ENCODE measurements at regions not wholly inside any gene's neighbourhood (a gene's known extent, or its start where the extent isn't known, plus 50 kb on each side); places are given as distances from the start of the nearest gene placed in this dataset.

GRCh38 chr2:16228471-16228870, 288.1 kb downstream of the MYCN start (continued):
- TF ChIP-seq ZNF704 (tag by site-specific recombination; IDR thresholded peaks at IDR 0.05) (no peak), HOXC10 (CRISPR knock-in tag; IDR thresholded peaks at IDR 0.05) (no peak), PRDM4 (tag by site-specific recombination; IDR thresholded peaks at IDR 0.05) (no peak), ZNF433 (tag by site-specific recombination; IDR thresholded peaks at IDR 0.05; ENCODE audit: low read depth) (no peak), REPIN1 (tag by site-specific recombination; IDR thresholded peaks at IDR 0.05; ENCODE audit: low read depth) (no peak)

GRCh38 chr2:16227811-16228462, 287.6 kb downstream of the MYCN start:
- TF ChIP-seq ZNF791 (tag by site-specific recombination; IDR thresholded peaks at IDR 0.05) (no peak), ZFP69B (tag by site-specific recombination; IDR thresholded peaks at IDR 0.05) (no peak), ZNF24 (tag by site-specific recombination; IDR thresholded peaks at IDR 0.05) (no peak), ZNF664 (tag by site-specific recombination; IDR thresholded peaks at IDR 0.05) (no peak), ZNF335 (tag by site-specific recombination; conservative IDR thresholded peaks at IDR 0.05) (no peak), ZBTB26 (tag by site-specific recombination; optimal IDR thresholded peaks at IDR 0.05) (no peak), SALL2 (tag by site-specific recombination; IDR thresholded peaks at IDR 0.05; ENCODE audit: borderline replicate concordance) (no peak)

GRCh38 chr2:16226943-16227664, 286.8 kb downstream of the MYCN start:
- ChIA-PET POLR2A (no interaction called here), CTCF (no interaction called here)
- no peaks in the 10 kb centered on the region for H3K36me3 ChIP-seq (ENCODE audit: control insufficient read depth in 2 of 2, insufficient read depth in 1 of 2, low read length in 2 of 2)
- TF ChIP-seq ZNF513 (tag by site-specific recombination; IDR thresholded peaks at IDR 0.05) (no peak), KLF9 (tag by site-specific recombination; IDR thresholded peaks at IDR 0.05; ENCODE audit: low read depth) (no peak), ZNF211 (tag by site-specific recombination; IDR thresholded peaks at IDR 0.05; ENCODE audit: low read depth) (no peak), ZNF354C (tag by site-specific recombination; IDR thresholded peaks at IDR 0.05; ENCODE audit: borderline replicate concordance, low read depth) (no peak)
- H3K27ac ChIP-seq (ENCODE audit: extremely low read depth, low read depth, low read length) = no peak overlapping the region
- no peaks in the 10 kb centered on the region for H3K9me3 ChIP-seq (ENCODE audit: control insufficient read depth, insufficient read depth, low read depth, low read length)
- no peak overlapping the region for H3K4me3 ChIP-seq (ENCODE audit: low read depth, low read length)
- H3K4me1 ChIP-seq (ENCODE audit: control insufficient read depth, insufficient read depth, low read length) = no peaks in the 10 kb centered on the region

More at GRCh38 chr2:16227811-16228462, 287.6 kb downstream of the MYCN start:
- H3K36me3 ChIP-seq (ENCODE audit: control insufficient read depth in 2 of 2, insufficient read depth in 1 of 2, low read length in 2 of 2) = no peaks in the 10 kb centered on the region
- H3K27ac ChIP-seq (ENCODE audit: extremely low read depth, low read depth, low read length) = no peak overlapping the region
- CTCF ChIA-PET = no interaction called here
- H3K9me3 ChIP-seq (ENCODE audit: control insufficient read depth, insufficient read depth, low read depth, low read length) = no peaks in the 10 kb centered on the region
- no peaks in the 10 kb centered on the region for H3K4me1 ChIP-seq (ENCODE audit: control insufficient read depth, insufficient read depth, low read length)
- POLR2A ChIA-PET = no interaction called here
- H3K4me3 ChIP-seq (ENCODE audit: low read depth, low read length) = no peak overlapping the region
